Effector memory CD4-positive, alpha-beta T cell (primary cell): ENCODE measurements at regions not wholly inside any gene's neighbourhood (a gene's known extent, or its start where the extent isn't known, plus 50 kb on each side); places are given as distances from the start of the nearest gene placed in this dataset.

Experiments
- DNase-seq, 3 donors: peaks; one replicate each; pipeline ENCODE4 v3.0.0-alpha.2; 2020
- H3K27ac ChIP-seq: 2 replicates; pipeline ENCODE4 v1.7.0; 2013; ENCODE audit warnings: mild to moderate bottlenecking, low read length, moderate library complexity; ENCODE audit not compliant: insufficient read depth, poor library complexity, severe bottlenecking
- H3K27me3 ChIP-seq: replicated peaks from 2 replicates; pipeline ENCODE4 v1.7.0; 2013; ENCODE audit warnings: mild to moderate bottlenecking, low read length; ENCODE audit not compliant: insufficient read depth, control insufficient read depth, poor library complexity, severe bottlenecking
- H3K36me3 ChIP-seq: 2 replicates; pipeline ENCODE4 v1.7.0; 2013; ENCODE audit warnings: mild to moderate bottlenecking, low read length, moderate library complexity; ENCODE audit not compliant: control insufficient read depth, insufficient read depth
- H3K4me1 ChIP-seq: 2 replicates; pipeline ENCODE4 v1.7.0; 2013; ENCODE audit warnings: low read length, mild to moderate bottlenecking; ENCODE audit not compliant: control insufficient read depth, insufficient read depth, poor library complexity, severe bottlenecking
- H3K4me3 ChIP-seq: 2 replicates; pipeline ENCODE4 v1.7.0; 2013; ENCODE audit warnings: low read length, low read depth, mild to moderate bottlenecking; ENCODE audit not compliant: insufficient read depth, poor library complexity, severe bottlenecking
- H3K9me3 ChIP-seq: 2 replicates; pipeline ENCODE4 v1.7.0; 2013; ENCODE audit warnings: mild to moderate bottlenecking, low read length, moderate library complexity; ENCODE audit not compliant: control insufficient read depth

- Histone ChIP-seq H3K36me3 (no peaks in the 10 kb centered on the region), H3K9me3 (no peaks in the 10 kb centered on the region), H3K4me1 (no peaks in the 10 kb centered on the region), H3K27me3 (no peaks in the 10 kb centered on the region), H3K4me3 (no peak overlapping the region), H3K27ac (no peak overlapping the region)
- no peak for DNase-seq
Measured at GRCh38 chr4:104870495-104871233, 276.0 kb upstream of the TET2 start.

- Histone ChIP-seq H3K4me3 (no peak overlapping the region), H3K9me3 (no peaks in the 10 kb centered on the region), H3K27ac (no peak overlapping the region)
Measured at GRCh38 chr4:104878936-104879335, 267.7 kb upstream of the TET2 start.

GRCh38 chr4:104879367-104879766, 267.3 kb upstream of the TET2 start:
- H3K9me3 ChIP-seq, result no peaks in the 10 kb centered on the region
- no peak for DNase-seq
- no peak overlapping the region for H3K4me3 ChIP-seq
- no peaks in the 10 kb centered on the region for H3K27me3 ChIP-seq
- H3K27ac ChIP-seq, result no peak overlapping the region
- H3K36me3 ChIP-seq, result no peaks in the 10 kb centered on the region
- H3K4me1 ChIP-seq, result no peaks in the 10 kb centered on the region

More at GRCh38 chr4:104878936-104879335, 267.7 kb upstream of the TET2 start:
- H3K27me3 ChIP-seq, result no peaks in the 10 kb centered on the region
- DNase-seq, result no peak
- no peaks in the 10 kb centered on the region for H3K4me1 ChIP-seq
- H3K36me3 ChIP-seq, result no peaks in the 10 kb centered on the region

GRCh38 chr4:104879854-104880253, 266.8 kb upstream of the TET2 start:
- Histone ChIP-seq H3K27me3 (no peaks in the 10 kb centered on the region), H3K36me3 (no peaks in the 10 kb centered on the region), H3K27ac (no peak overlapping the region), H3K4me3 (no peak overlapping the region), H3K4me1 (no peaks in the 10 kb centered on the region), H3K9me3 (no peaks in the 10 kb centered on the region)
- DNase-seq, result no peak

GRCh38 chr4:104881136-104881886, 265.4 kb upstream of the TET2 start:
- no peak overlapping the region for H3K27ac ChIP-seq
- H3K4me3 ChIP-seq, result no peak overlapping the region
- H3K4me1 ChIP-seq, result no peaks in the 10 kb centered on the region
- no peaks in the 10 kb centered on the region for H3K9me3 ChIP-seq
- no peaks in the 10 kb centered on the region for H3K36me3 ChIP-seq
- no peak for DNase-seq
- H3K27me3 ChIP-seq, result no peaks in the 10 kb centered on the region

GRCh38 chr4:104890598-104891275, 255.9 kb upstream of the TET2 start:
- H3K36me3 ChIP-seq, result no peaks in the 10 kb centered on the region
- no peaks in the 10 kb centered on the region for H3K4me1 ChIP-seq
- no peak overlapping the region for H3K27ac ChIP-seq
- H3K4me3 ChIP-seq, result no peak overlapping the region
- H3K9me3 ChIP-seq, result no peaks in the 10 kb centered on the region
- no peak for DNase-seq
- H3K27me3 ChIP-seq, result no peaks in the 10 kb centered on the region

GRCh38 chr4:104896660-104897645, 249.7 kb upstream of the TET2 start:
- no peaks in the 10 kb centered on the region for H3K4me1 ChIP-seq
- DNase-seq, result no peak
- no peaks in the 10 kb centered on the region for H3K36me3 ChIP-seq
- no peak overlapping the region for H3K4me3 ChIP-seq
- no peak overlapping the region for H3K27ac ChIP-seq
- H3K9me3 ChIP-seq, result no peaks in the 10 kb centered on the region
- H3K27me3 ChIP-seq, result no peaks in the 10 kb centered on the region

- H3K36me3 ChIP-seq, result no peaks in the 10 kb centered on the region
- no peak overlapping the region for H3K27ac ChIP-seq
- no peak overlapping the region for H3K4me3 ChIP-seq
- no peak for DNase-seq
- no peaks in the 10 kb centered on the region for H3K4me1 ChIP-seq
- H3K9me3 ChIP-seq, result no peaks in the 10 kb centered on the region
- no peaks in the 10 kb centered on the region for H3K27me3 ChIP-seq
Measured at GRCh38 chr4:104899863-104900262, 246.8 kb upstream of the TET2 start.

- H3K9me3 ChIP-seq, result no peaks in the 10 kb centered on the region
- no peaks in the 10 kb centered on the region for H3K4me1 ChIP-seq
- no peak overlapping the region for H3K4me3 ChIP-seq
- DNase-seq, result no peak
- no peaks in the 10 kb centered on the region for H3K36me3 ChIP-seq
- no peak overlapping the region for H3K27ac ChIP-seq
- no peaks in the 10 kb centered on the region for H3K27me3 ChIP-seq
Measured at GRCh38 chr4:104901438-104901837, 245.2 kb upstream of the TET2 start.
